Stimulated activated CD4-positive, alpha-beta T cell treated with anti-CD3 and anti-CD28 coated beads, Interleukin-12 subunit alpha, Interleukin-12 subunit beta, amount 100 ng/mL, for 24 hours (primary cell): ENCODE measurements at regions not wholly inside any gene's neighbourhood (a gene's known extent, or its start where the extent isn't known, plus 50 kb on each side); places are given as distances from the start of the nearest gene placed in this dataset.

Experiments used
- DNase-seq, 2 experiments: peaks; one replicate each; pipeline ENCODE4 v3.0.0-alpha.2; 2020; ENCODE audit warnings: low read depth in 2 of 2

GRCh38 chr11:43545610-43546009 is 134.9 kb upstream of the HSD17B12 start:
- DNase-seq: no peak

DNA sequence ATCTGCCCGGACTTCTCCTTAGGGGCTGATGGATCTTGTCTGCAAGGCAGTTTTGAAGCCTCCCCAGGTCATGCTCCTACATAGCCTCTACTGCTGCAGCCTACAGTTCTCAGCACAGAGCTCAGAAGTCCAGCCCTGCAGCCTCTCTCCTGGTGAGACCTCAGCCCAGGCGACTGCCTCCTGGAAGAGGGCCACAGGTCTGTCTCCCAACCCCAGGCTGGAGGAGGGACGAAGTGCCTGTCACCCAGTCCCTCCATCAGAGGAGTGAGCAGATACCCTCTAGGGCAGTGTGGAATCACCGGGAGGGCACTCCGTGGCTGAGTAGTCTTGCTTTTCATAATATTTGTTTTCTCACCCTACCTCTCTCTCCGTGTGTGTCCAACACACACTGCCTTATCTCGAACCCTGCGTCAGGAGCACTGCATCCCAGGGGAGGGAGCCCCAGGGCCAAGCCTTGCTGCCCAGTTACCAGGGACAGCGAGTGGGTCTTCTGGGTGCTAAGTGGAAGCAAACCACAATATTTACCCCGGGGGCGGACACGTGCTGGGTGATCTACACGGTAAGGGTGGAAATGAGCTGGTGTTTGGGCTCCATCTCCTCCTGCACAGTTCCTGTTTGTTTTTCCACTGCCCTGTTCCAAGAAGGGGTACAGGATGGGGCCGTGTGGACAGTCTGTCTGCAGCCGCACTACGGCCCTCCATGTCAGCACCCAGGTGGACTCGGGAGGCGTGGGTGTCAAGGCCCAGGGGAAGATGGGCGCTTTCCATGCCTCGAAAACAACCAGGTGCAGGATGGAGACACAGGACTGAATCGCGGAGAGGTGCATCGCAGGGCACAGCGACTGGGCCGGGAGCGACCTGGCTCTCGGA is 133.7 kb upstream of the HSD17B12 start:
- no peak for DNase-seq

DNA sequence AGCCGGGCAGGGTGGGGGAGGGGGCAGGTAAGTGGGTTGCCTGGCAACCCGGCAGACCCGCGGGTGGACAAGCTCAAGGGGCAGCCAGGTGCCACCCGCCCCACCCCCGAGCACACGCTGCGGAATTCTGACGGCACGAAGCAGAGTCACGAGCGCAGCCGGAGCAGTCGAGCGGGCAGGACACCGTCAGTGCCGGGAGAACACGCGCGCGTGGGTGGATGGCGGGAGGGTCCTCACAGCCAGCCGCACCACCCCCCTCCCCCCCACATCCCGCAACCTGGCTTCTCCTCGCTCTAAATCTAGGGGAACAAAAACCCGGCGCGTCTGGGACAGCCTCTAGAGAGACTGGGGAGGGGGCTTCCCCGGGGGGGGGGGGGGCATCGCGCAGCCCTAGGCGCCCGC is 133.1 kb upstream of the HSD17B12 start:
- DNase-seq: no peak

DNA sequence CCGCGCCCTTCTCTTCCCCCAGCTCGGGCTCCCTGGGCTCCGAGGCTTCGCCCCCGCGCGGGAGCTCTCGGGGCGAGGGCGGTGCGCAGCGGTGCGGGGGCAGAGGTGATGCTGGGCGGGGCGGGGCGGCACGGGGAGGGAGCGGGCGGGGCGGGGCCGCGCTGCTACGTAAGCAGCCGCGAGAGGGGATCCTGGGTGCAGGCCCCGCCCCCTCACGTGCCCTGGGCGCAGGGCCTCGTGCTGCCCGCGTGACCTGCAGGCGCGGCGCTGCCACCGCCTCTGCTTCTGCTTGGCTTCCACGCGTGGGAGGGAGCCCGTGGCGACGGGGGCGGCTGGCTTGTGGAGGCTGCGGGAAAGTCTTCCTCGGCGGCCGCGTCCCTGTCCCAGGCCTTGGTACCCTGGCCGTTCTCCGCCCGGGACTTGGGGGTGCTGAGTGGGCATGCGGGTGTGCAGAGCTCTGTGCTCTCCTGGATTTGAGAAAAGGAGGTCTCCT is 132.6 kb upstream of the HSD17B12 start:
- no peak for DNase-seq

DNA sequence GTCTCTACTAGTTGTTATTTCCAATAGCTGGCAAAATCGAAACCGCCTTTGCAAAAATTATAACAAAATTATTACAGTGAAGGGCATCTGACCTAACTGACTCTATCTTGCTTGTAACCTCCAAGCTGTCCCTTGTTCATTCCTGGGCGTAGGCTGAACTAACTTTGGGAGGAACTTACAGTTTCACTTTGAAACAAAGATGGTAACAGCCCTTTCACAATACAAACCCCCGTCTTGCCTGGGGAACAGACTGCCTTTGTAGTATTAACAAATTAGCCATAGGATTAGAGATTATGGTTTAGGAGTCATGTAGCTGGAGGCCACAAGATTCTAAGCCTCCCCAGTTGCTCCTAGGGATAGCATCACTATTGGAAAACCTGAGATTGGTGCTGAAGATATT is 131.6 kb upstream of the HSD17B12 start:
- no peak for DNase-seq

GRCh38 chr11:43549624-43550023 is 130.9 kb upstream of the HSD17B12 start:
- DNase-seq: no peak

GRCh38 chr11:43550714-43551113 is 129.8 kb upstream of the HSD17B12 start:
- no peak for DNase-seq

DNA sequence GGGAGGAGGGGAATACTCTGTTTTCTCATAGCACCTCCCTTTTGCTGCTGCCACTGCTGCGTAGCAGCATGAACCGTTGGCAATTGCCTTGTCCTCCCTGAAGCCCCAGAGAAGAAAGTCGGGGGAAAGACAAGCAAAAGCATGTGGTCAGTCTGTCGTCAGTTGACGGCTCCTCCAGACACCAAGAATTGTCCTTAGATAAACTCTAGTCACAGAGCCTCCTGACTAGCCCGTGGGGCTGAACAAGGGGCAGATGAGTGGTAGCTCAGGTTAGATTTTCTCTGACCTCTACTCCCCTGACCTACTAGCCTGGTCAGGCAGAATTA is 126.4 kb upstream of the HSD17B12 start:
- DNase-seq: no peak

- DNase-seq: no peak
These were observed 125.4 kb upstream of the HSD17B12 start for GRCh38 chr11:43555186-43555585.

DNA sequence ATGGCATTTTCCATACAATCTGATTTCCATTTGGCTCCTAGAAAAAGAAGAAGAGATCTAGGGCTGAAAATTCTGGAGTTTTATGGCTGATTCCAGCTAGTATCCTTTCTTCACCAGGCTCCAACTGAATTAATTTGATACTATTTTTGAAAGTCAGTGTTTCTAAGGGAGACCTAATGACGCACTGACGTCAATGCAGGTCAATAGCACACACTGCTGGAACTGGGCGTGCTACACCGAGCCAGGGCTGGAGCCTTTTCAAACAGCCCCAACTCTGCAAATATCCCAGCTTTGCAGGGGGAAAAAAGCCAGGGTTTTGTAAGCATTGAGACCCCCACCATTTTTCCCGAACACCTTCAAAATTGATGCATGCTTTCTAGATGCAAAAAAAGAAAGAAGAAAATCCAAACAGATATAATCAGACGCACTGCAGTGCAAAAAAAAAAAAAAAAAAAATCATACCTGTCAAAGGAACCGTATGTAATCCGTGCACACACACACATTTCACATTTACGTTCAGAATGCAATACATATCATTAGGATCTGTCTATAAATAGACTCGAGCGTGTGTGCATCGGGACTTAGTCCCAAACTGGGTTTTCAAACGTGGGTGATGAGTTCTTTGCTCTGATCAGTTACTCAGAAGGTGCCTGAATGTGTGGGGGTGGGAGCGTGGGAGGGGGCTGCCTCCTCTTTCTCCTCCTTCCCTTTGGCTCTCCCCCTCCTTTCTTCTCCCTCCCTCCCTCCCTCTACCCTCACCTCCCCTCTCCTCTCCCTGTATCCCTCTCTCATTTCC is 124.5 kb upstream of the HSD17B12 start:
- no peak for DNase-seq

GRCh38 chr11:43556612-43557375 is 123.7 kb upstream of the HSD17B12 start:
- DNase-seq: no peak

DNA sequence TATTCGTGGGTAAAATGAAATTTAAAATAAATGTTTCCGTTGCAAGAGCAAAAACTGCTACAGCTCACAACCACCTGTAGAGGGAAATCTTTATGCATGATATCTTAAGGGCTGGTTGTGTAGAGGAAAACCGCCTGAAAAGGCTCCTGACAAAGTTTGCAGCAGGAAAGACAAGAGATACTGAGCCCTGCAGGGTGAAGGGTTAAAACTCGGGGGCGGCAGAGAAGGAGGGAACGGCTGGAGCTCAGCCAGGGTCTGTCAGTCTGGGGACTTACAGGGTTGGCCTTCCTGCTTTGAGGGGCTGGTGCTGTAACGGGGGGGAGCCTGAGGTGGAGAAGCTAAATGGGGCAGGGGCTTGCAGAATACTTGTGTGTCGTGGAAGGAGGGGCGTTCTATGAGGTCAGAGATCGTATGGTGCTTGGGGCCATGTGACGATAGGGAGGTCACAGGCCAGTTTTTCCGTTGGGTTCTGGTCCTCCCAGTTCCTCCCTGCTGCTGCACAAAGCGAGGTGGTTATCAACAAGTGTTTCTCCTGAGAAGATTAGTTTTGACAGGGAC is 122.9 kb upstream of the HSD17B12 start:
- DNase-seq: no peak

- no peak for DNase-seq
These were observed 122.4 kb upstream of the HSD17B12 start for GRCh38 chr11:43558146-43558545.

- DNase-seq: no peak
These were observed 121.9 kb upstream of the HSD17B12 start for GRCh38 chr11:43558556-43559127.

GRCh38 chr11:43561832-43562231 is 118.7 kb upstream of the HSD17B12 start:
- DNase-seq: no peak

DNA sequence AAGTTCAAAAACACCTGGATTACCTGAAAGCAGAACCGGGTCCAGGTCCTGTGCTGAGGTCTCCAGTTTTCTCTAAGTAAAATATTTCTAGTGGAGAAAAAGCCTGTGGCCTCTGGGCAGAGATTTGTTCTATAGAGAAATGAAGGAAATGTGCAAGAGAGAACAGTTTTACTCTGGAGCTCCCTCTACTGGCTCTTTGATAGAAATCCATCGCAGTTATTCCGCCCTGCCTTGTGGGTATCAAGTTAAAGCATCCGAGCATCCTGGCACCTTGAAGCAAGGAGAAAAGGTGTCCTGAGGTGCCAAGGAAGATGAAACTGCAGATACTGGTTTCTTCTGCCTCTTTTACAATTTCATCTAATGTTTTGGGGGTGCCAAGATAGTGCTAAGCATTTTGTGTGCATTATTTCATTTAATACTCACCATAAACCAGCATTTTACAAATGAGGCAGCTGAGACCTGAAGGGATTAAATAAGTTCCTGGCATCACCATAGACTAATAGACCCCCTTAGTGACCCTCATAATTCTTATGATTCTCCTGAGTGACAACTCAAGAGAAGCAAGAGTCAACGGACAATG is 113.1 kb upstream of the HSD17B12 start:
- no peak for DNase-seq

- no peak for DNase-seq
These were observed 107.3 kb upstream of the HSD17B12 start for GRCh38 chr11:43573233-43573632.

DNA sequence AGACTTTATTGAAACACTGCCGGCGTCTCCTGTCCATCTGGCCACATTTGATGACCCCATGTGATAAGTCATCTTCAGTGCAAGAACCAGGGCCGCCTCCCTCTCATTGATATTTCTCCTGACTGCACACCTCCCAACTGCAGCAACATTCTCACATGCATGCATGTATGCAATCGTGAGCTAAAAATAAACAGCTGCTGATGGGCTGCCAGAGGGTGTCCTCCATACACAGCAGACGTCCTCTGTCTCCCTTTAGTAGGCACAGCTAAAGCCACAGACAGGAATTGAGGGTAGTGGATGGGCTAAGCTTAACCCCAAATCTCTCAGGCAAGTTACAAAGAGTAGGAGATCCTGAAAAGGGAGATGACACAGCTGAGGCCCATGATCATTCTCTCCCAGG is 106.7 kb upstream of the HSD17B12 start:
- no peak for DNase-seq

DNA sequence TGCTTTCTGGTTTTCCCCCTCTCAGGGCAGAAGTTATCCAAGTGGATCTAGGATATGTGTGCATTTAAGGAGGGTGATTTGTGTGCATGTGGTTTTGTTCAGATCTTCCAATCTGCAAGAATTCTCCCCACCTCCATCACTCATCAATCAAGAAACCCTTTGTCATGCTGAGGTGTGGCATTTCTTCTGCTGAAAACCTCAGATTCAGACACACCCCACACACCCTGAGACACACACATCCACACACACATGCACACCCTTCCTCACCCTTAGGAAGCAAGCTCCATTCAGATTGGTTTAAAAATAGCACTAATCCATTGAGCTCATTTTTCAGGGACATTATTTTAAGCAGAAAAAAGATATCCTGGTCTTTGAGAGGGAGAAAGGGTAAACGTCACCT is 106.1 kb upstream of the HSD17B12 start:
- no peak for DNase-seq

- DNase-seq: no peak
These were observed 105.3 kb upstream of the HSD17B12 start for GRCh38 chr11:43574949-43575912.
